Mesendoderm (in vitro differentiated cells): ENCODE measurements at regions not wholly inside any gene's neighbourhood (a gene's known extent, or its start where the extent isn't known, plus 50 kb on each side); places are given as distances from the start of the nearest gene placed in this dataset.

Experiments used
- DNase-seq: peaks from one replicate; pipeline ENCODE4 v3.0.0; 2013
- H2AK5ac ChIP-seq: 2 replicates; pipeline ENCODE4 v1.6.1; 2013; ENCODE audit warnings: low read length, inconsistent platforms
- H2BK120ac ChIP-seq: 2 replicates; pipeline ENCODE4 v1.6.1; 2013; ENCODE audit warnings: low read depth, mild to moderate bottlenecking, low read length, moderate library complexity, mixed read lengths
- H2BK15ac ChIP-seq: replicated peaks from 2 replicates; pipeline ENCODE4 v1.6.1; 2013; ENCODE audit warnings: low read depth, mild to moderate bottlenecking, moderate library complexity
- H2BK5ac ChIP-seq: 2 replicates; pipeline ENCODE4 v1.6.1; 2013; ENCODE audit warnings: low read length, inconsistent platforms
- H3K18ac ChIP-seq: 2 replicates; pipeline ENCODE4 v1.6.1; 2013; ENCODE audit warnings: mild to moderate bottlenecking, low read length, mixed read lengths
- H3K23ac ChIP-seq: one replicate; pipeline ENCODE4 v1.6.1; 2013; ENCODE audit warnings: low read length
- H3K27ac ChIP-seq: 2 replicates; pipeline ENCODE4 v1.5.1; 2013; ENCODE audit warnings: low read depth, mild to moderate bottlenecking, inconsistent platforms, low read length, moderate library complexity
- H3K27me3 ChIP-seq: 2 replicates; pipeline ENCODE4 v1.6.1; 2013; ENCODE audit warnings: low read length, control low read depth, mild to moderate bottlenecking, inconsistent platforms; ENCODE audit not compliant: insufficient read depth, poor library complexity
- H3K36me3 ChIP-seq: 2 replicates; pipeline ENCODE4 v1.6.1; 2013; ENCODE audit warnings: low read length, inconsistent platforms; ENCODE audit not compliant: control insufficient read depth, insufficient read depth
- H3K4ac ChIP-seq: one replicate; pipeline ENCODE4 v1.6.1; 2013; ENCODE audit warnings: low read depth, mild to moderate bottlenecking, low read length, moderate library complexity
- H3K4me1 ChIP-seq: 2 replicates; pipeline ENCODE4 v1.6.1; 2013; ENCODE audit warnings: low read depth, low read length, inconsistent platforms; ENCODE audit not compliant: control insufficient read depth
- H3K4me2 ChIP-seq: 2 replicates; pipeline ENCODE4 v1.6.1; 2013; ENCODE audit warnings: low read length
- H3K4me3 ChIP-seq: 2 replicates; pipeline ENCODE4 v1.5.1; 2013; ENCODE audit warnings: mild to moderate bottlenecking, low read length
- H3K56ac ChIP-seq: one replicate; pipeline ENCODE4 v1.6.1; 2013; ENCODE audit warnings: low read length
- H3K79me1 ChIP-seq: 2 replicates; pipeline ENCODE4 v1.6.1; 2013; ENCODE audit warnings: low read length, inconsistent platforms
- H3K79me2 ChIP-seq: 2 replicates; pipeline ENCODE4 v1.6.1; 2013; ENCODE audit warnings: mild to moderate bottlenecking, low read length; ENCODE audit not compliant: control insufficient read depth, insufficient read depth
- H3K9ac ChIP-seq: 2 replicates; pipeline ENCODE4 v1.6.1; 2013; ENCODE audit warnings: low read length, inconsistent platforms
- H4K5ac ChIP-seq: one replicate; pipeline ENCODE4 v1.6.1; 2013; ENCODE audit warnings: low read length
- H4K8ac ChIP-seq: one replicate; pipeline ENCODE4 v1.6.1; 2013; ENCODE audit warnings: low read depth, mild to moderate bottlenecking, control low read depth, low read length, moderate library complexity
- WGBS: extraction: QIAGEN DNeasy Blood & Tissue Kit; methylation state at CpG from one replicate; pipeline ENCODE4 v1.1.7; 2013; ENCODE audit warnings: low lambda C conversion rate, missing lambda C conversion rate; ENCODE audit not compliant: insufficient coverage; ENCODE audit errors: extremely low coverage; 5-methylcytosine and 5-hydroxymethylcytosine counted together

DNA sequence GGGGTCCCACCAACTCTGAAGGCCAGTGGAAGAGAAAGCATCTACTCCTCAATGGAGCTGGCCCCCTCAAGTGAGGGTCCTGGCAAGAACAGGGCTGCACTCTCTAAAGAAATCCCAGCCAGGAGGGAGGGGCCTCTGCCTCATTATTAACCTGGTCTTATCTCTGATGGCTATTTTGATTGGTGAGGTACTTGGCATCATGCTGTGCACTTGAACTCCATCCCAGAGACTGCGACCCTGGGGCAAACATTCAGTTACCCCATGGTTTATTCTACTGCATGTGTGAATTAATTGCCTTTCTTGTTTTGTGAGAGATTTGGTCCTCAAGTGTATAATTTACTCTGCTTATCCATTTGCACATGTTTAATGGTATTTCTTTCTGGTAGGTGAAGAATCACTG lies 55.0 kb upstream of the ETV3 start:
- Histone ChIP-seq H3K4me2 (no peak overlapping the region), H3K79me2 (no peaks in the 10 kb centered on the region), H3K27ac (no peak overlapping the region), H2BK5ac (no peak overlapping the region), H4K8ac (no peak overlapping the region), H4K5ac (no peak overlapping the region), H3K79me1 (no peaks in the 10 kb centered on the region), H3K56ac (no peak overlapping the region), H2BK120ac (no peak overlapping the region), H3K9ac (no peak overlapping the region), H3K4ac (no peak overlapping the region), H3K4me1 (peaks cover 2% of the 10 kb centered on the region), H2BK15ac (no peak overlapping the region), H3K36me3 (no peaks in the 10 kb centered on the region), H3K23ac (no peak overlapping the region), H3K18ac (no peak overlapping the region), H3K4me3 (no peak overlapping the region), H2AK5ac (no peak overlapping the region), H3K27me3 (no peaks in the 10 kb centered on the region)
- peak; percentile 55 for DNase-seq
- no CpG with 5 or more reads among the region's 1 CpG for WGBS

DNA sequence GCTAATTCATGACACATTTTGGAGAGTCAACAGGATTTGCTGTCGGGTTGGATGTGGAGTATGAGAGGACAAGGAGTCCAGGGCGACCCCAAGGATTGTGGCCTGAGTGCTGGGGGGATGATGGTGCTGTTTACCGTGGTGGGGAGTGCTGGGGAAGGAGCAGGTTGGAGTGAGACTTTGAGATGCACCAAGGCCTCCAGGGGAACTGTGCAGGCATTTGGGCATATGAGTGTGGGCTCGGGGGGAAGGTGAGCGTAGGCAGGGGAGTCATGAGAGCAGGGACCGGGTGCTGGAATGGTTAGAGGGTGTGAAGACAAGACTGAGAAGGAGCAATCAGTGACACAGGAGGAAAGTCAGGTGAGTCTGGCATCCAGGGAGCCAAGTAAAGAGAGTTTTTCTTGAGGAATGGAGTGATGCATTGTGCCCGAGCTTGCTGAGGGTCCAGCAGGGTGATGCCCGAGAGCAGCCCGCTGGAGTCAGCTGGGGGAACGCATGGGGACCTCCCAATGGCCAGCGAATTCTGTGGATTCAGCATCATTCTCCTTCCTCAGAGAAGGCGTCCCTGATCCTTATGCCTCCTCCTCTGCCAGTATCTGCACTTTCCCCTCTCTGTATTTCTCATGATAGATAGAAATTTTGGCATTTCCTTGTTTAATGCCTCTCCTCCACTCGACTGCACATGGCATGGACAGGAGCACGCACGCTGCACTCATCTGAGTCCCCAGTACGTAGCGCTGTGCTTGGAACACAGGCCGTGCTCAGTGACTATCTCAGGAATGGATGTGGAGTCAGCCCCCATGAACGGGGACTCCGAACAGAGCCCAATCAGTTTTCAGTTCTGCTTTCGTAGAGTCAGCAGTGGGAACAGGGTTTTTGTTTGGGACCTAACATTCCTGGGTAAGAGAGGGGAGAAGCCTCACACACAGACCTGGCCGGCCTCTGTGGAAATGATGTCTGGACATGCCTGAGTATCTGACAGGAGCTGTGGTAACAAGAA lies 52.1 kb upstream of the ETV3 start:
- H4K8ac ChIP-seq, result no peak overlapping the region
- H3K18ac ChIP-seq, result no peak overlapping the region
- H3K79me2 ChIP-seq, result no peaks in the 10 kb centered on the region
- peaks cover 2% of the 10 kb centered on the region for H3K4me1 ChIP-seq
- H2BK15ac ChIP-seq, result no peak overlapping the region
- H2BK120ac ChIP-seq, result no peak overlapping the region
- no peak overlapping the region for H2BK5ac ChIP-seq
- no peaks in the 10 kb centered on the region for H3K36me3 ChIP-seq
- no peak overlapping the region for H3K4me3 ChIP-seq
- no peaks in the 10 kb centered on the region for H3K27me3 ChIP-seq
- WGBS, result no CpG with 5 or more reads among the region's 22 CpGs
- no peak overlapping the region for H3K9ac ChIP-seq
- H3K23ac ChIP-seq, result no peak overlapping the region
- no peak overlapping the region for H3K4ac ChIP-seq
- H2AK5ac ChIP-seq, result no peak overlapping the region
- no peak overlapping the region for H3K56ac ChIP-seq
- no peak for DNase-seq
- no peak overlapping the region for H4K5ac ChIP-seq
- H3K79me1 ChIP-seq, result no peaks in the 10 kb centered on the region
- H3K27ac ChIP-seq, result no peak overlapping the region
- no peak overlapping the region for H3K4me2 ChIP-seq

DNA sequence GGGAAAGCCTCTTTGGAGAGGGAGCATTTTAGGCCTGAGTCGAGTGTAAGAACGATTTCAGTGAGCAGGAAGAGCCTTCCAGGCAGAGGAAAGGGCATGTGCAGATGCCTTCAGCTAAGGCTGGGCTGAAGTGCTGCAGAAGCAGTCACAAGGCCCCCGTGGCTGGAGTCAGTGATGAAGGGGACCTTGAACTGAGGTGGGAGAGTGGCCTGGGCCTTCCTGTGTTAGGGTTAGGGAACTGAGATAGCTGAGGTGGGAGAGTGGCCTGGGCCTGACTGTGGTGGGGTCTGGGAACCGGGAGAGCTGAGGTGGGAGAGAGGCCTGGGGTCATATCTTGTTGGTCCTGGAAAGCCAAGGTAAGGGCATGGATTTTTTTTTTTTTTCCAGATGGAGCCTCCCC lies 50.9 kb upstream of the ETV3 start:
- WGBS, result no CpG with 5 or more reads among the region's 4 CpGs
- Histone ChIP-seq H2BK120ac (no peak overlapping the region), H3K4me2 (no peak overlapping the region), H3K23ac (no peak overlapping the region), H3K79me1 (no peaks in the 10 kb centered on the region), H3K79me2 (no peaks in the 10 kb centered on the region), H3K9ac (no peak overlapping the region), H3K27me3 (no peaks in the 10 kb centered on the region), H3K4ac (no peak overlapping the region), H2BK15ac (no peak overlapping the region), H4K5ac (no peak overlapping the region), H3K18ac (no peak overlapping the region), H3K4me1 (peaks cover 2% of the 10 kb centered on the region), H2AK5ac (no peak overlapping the region), H3K56ac (no peak overlapping the region), H2BK5ac (no peak overlapping the region), H4K8ac (no peak overlapping the region), H3K36me3 (no peaks in the 10 kb centered on the region), H3K27ac (no peak overlapping the region), H3K4me3 (no peak overlapping the region)
- DNase-seq, result no peak
